ENCODE measurements at regions not wholly inside any gene's neighbourhood (a gene's known extent, or its start where the extent isn't known, plus 50 kb on each side); places are given as distances from the start of the nearest gene placed in this dataset.
"Not testable (repeated sequence)": the region's sequence is repeated elsewhere in the genome, so short reads cannot be mapped to it uniquely, and the experiment has no call there.

- no peak for DNase-seq
Measured at GRCh38 chrX:16067886-16068515, 55.4 kb upstream of the GRPR start.

- DNase-seq: no peak
Measured at GRCh38 chrX:16063921-16064320, 59.4 kb upstream of the GRPR start.

- DNase-seq: no peak
Measured at GRCh38 chrX:16063141-16063540, 60.2 kb upstream of the GRPR start.

GRCh38 chrX:16061296-16061695, 62.1 kb upstream of the GRPR start:
- DNase-seq: no peak

- no peak for DNase-seq
Measured at GRCh38 chrX:16060252-16060651, 63.1 kb upstream of the GRPR start.

GRCh38 chrX:16049126-16049525, 74.2 kb upstream of the GRPR start:
- DNase-seq: not testable (repeated sequence)

GRCh38 chrX:16042980-16043379, 80.4 kb upstream of the GRPR start:
- DNase-seq: no peak

GRCh38 chrX:16039834-16040233, 83.5 kb upstream of the GRPR start:
- no peak for DNase-seq

GRCh38 chrX:16039363-16039762, 84.0 kb upstream of the GRPR start:
- DNase-seq: no peak

- DNase-seq: no peak
Measured at GRCh38 chrX:16033331-16033730, 90.0 kb upstream of the GRPR start.

- DNase-seq: no peak
Measured at GRCh38 chrX:16028576-16028975, 94.8 kb upstream of the GRPR start.

GRCh38 chrX:16023790-16024734, 99.3 kb upstream of the GRPR start:
- no peak for DNase-seq

GRCh38 chrX:16022580-16023200, 100.7 kb upstream of the GRPR start:
- no peak for DNase-seq

GRCh38 chrX:16018291-16018690, 105.1 kb upstream of the GRPR start:
- no peak for DNase-seq

GRCh38 chrX:16014171-16014570, 109.2 kb upstream of the GRPR start:
- no peak for DNase-seq

GRCh38 chrX:16012250-16012649, 111.1 kb upstream of the GRPR start:
- no peak for DNase-seq

GRCh38 chrX:16005917-16006316, 117.4 kb upstream of the GRPR start:
- DNase-seq: no peak

GRCh38 chrX:16002185-16002584, 121.2 kb upstream of the GRPR start:
- no peak for DNase-seq

GRCh38 chrX:15998350-15998749, 125.0 kb upstream of the GRPR start:
- no peak for DNase-seq

GRCh38 chrX:15989716-15990115, 133.6 kb upstream of the GRPR start:
- no peak for DNase-seq

- DNase-seq: no peak
Measured at GRCh38 chrX:15988661-15989603, 134.3 kb upstream of the AP1S2 start.

GRCh38 chrX:15985937-15986336, 131.3 kb upstream of the AP1S2 start:
- DNase-seq: no peak

- no peak for DNase-seq
Measured at GRCh38 chrX:15983034-15983433, 128.4 kb upstream of the AP1S2 start.

Data from T-helper 9 cell (primary cell).